ENCODE measurements at regions not wholly inside any gene's neighbourhood (a gene's known extent, or its start where the extent isn't known, plus 50 kb on each side); places are given as distances from the start of the nearest gene placed in this dataset.

- H3K27ac ChIP-seq: no peak overlapping the region
- no peak for DNase-seq (ENCODE audit: low read depth in 1 of 2, low spot score in 1 of 2)
- no peak overlapping the region for H3K4me2 ChIP-seq
- H3K4me1 ChIP-seq: no peaks in the 10 kb centered on the region
- TF ChIP-seq PBX3 (IDR thresholded peaks at IDR 0.05) (no peak), HES2 (IDR thresholded peaks at IDR 0.05) (no peak), CHD4 (IDR thresholded peaks at IDR 0.05; ENCODE audit: borderline replicate concordance) (no peak), USF2 (IDR thresholded peaks at IDR 0.05) (no peak), ZSCAN20 (CRISPR knock-in tag; IDR thresholded peaks at IDR 0.05) (no peak), HOXA7 (CRISPR knock-in tag; IDR thresholded peaks at IDR 0.05) (no peak), RARB (CRISPR knock-in tag; IDR thresholded peaks at IDR 0.05) (no peak), BHLHE40 (IDR thresholded peaks at IDR 0.05; ENCODE audit: low read depth, low read length) (no peak), ZC3H11A (IDR thresholded peaks at IDR 0.05) (no peak), EHF (CRISPR knock-in tag; IDR thresholded peaks at IDR 0.05) (no peak), TFCP2L1 (CRISPR knock-in tag; IDR thresholded peaks at IDR 0.05) (no peak), KDM5A (IDR thresholded peaks at IDR 0.05) (no peak), JUN (IDR thresholded peaks at IDR 0.05) (no peak)
- FAIRE-seq: no peak
- no peak for ATAC-seq
- POLR2A ChIA-PET: no interaction called here
- no peaks in the 10 kb centered on the region for H3K9me3 ChIP-seq
- CTCF ChIA-PET: no interaction called here
- no peak overlapping the region for H3K4me3 ChIP-seq
Observed at GRCh38 chr3:166570102-166570501, 732.9 kb upstream of the BCHE start.

- no peak overlapping the region for H3K27ac ChIP-seq
- ChIA-PET POLR2A (no interaction called here), CTCF (no interaction called here)
- no peak overlapping the region for H3K4me2 ChIP-seq
- no peaks in the 10 kb centered on the region for H3K9me3 ChIP-seq
- DNase-seq (ENCODE audit: low read depth in 1 of 2, low spot score in 1 of 2) (no peak), ATAC-seq (no peak), FAIRE-seq (no peak)
- H3K4me1 ChIP-seq: no peaks in the 10 kb centered on the region
- TF ChIP-seq HES2 (IDR thresholded peaks at IDR 0.05) (no peak), RARB (CRISPR knock-in tag; IDR thresholded peaks at IDR 0.05) (no peak), POLR2AphosphoS2 (conservative IDR thresholded peaks at IDR 0.05; ENCODE audit: low read length) (no peak), FOSL2 (IDR thresholded peaks at IDR 0.05) (no peak), FOSL2 (CRISPR knock-in tag; IDR thresholded peaks at IDR 0.05) (no peak), CEBPB (IDR thresholded peaks at IDR 0.05) (no peak), HOXA7 (CRISPR knock-in tag; IDR thresholded peaks at IDR 0.05) (no peak)
- no peak overlapping the region for H3K4me3 ChIP-seq
Observed at GRCh38 chr3:166569589-166569988, 732.4 kb upstream of the BCHE start.

GRCh38 chr3:166560253-166560652 is 723.0 kb upstream of the BCHE start:
- POLR2A ChIA-PET: no interaction called here
- Histone ChIP-seq H3K27ac (no peak overlapping the region), H3K4me1 (no peaks in the 10 kb centered on the region), H3K4me3 (no peak overlapping the region), H3K9me3 (no peaks in the 10 kb centered on the region), H3K4me2 (no peak overlapping the region)
- CTCF ChIA-PET: no interaction called here
- ATAC-seq (no peak), FAIRE-seq (no peak), DNase-seq (ENCODE audit: low read depth in 1 of 2, low spot score in 1 of 2) (no peak)
- WGBS (ENCODE audit: missing lambda C conversion rate): 32% methylated on average over 7 of the region's 7 CpGs
- no peak for TF ChIP-seq RNF2 (IDR thresholded peaks at IDR 0.05; ENCODE audit: borderline replicate concordance, low read depth)
- TF ChIP-seq ELK1 (IDR thresholded peaks at IDR 0.05; ENCODE audit: low read depth, low read length): no peak
- no peak for TF ChIP-seq CHD4 (IDR thresholded peaks at IDR 0.05; ENCODE audit: borderline replicate concordance)
- TF ChIP-seq REST (IDR thresholded peaks at IDR 0.05): no peak
- no peak for TF ChIP-seq CHD2 (IDR thresholded peaks at IDR 0.05; ENCODE audit: low read length, partially characterized antibody)
- no peak for TF ChIP-seq MAZ (IDR thresholded peaks at IDR 0.05; ENCODE audit: borderline replicate concordance, low read depth, low read length)
- no peak for TF ChIP-seq CTCF (IDR thresholded peaks at IDR 0.05)
- TF ChIP-seq ZFP36 (IDR thresholded peaks at IDR 0.05; ENCODE audit: borderline replicate concordance, partially characterized antibody): no peak
- TF ChIP-seq RARB (CRISPR knock-in tag; IDR thresholded peaks at IDR 0.05): no peak
- no peak for TF ChIP-seq ZNF302 (CRISPR knock-in tag; IDR thresholded peaks at IDR 0.05)
- TF ChIP-seq KDM5A (IDR thresholded peaks at IDR 0.05): no peak
- TF ChIP-seq FOSB (CRISPR knock-in tag; IDR thresholded peaks at IDR 0.05): no peak
- TF ChIP-seq SREBF2 (IDR thresholded peaks at IDR 0.05): no peak
- TF ChIP-seq CEBPB (IDR thresholded peaks at IDR 0.05): no peak
- no peak for TF ChIP-seq GATA3 (IDR thresholded peaks at IDR 0.05; ENCODE audit: borderline replicate concordance)
